ENCODE measurements at regions not wholly inside any gene's neighbourhood (a gene's known extent, or its start where the extent isn't known, plus 50 kb on each side); places are given as distances from the start of the nearest gene placed in this dataset.
"Not testable (repeated sequence)": the region's sequence is repeated elsewhere in the genome, so short reads cannot be mapped to it uniquely, and the experiment has no call there.

DNA sequence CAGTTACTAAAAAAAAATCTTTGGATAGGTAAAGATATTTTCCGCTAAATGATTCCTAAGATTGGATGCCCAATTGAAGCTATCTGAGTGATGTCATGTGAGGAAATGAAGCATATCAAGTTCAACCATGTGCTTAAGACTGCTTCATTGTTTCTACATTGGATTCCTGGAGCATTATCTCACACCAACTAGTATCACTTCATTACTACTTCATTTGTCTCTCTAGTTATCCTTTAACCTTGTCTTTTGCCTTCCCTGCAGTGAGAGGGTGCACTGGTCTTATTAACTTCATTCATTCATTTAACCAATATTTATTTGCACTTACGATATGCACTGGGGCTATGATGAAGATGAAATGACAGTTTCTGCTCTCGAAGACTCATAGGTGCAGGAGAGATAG, 198.1 kb downstream of the SLC38A4 start:
- no peak for DNase-seq (ENCODE audit: low read depth in 2 of 2, low spot score in 1 of 2)

DNA sequence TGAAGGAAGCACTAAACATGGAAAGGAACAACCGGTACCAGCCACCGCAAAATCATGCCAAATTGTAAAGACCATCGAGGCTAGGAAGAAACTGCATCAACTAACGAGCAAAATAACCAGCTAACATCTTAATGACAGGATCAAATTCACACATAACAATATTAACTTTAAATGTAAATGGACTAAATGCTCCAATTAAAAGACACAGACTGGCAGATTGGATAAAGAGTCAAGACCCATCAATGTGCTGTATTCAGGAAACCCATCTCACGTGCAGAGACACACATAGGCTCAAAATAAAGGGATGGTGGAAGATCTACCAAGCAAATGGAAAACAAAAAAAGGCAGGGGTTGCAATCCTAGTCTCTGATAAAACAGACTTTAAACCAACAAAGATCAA, 206.3 kb downstream of the SLC38A4 start:
- DNase-seq (ENCODE audit: low read depth in 2 of 2, low spot score in 1 of 2) = not testable (repeated sequence)

GRCh38 chr12:46617737-46618136, 208.1 kb downstream of the SLC38A4 start:
- DNase-seq (ENCODE audit: low read depth in 2 of 2, low spot score in 1 of 2) = not testable (repeated sequence)

- no peak for DNase-seq (ENCODE audit: low read depth in 2 of 2, low spot score in 1 of 2)
Observed at GRCh38 chr12:46617167-46617566, 208.6 kb downstream of the SLC38A4 start.

DNA sequence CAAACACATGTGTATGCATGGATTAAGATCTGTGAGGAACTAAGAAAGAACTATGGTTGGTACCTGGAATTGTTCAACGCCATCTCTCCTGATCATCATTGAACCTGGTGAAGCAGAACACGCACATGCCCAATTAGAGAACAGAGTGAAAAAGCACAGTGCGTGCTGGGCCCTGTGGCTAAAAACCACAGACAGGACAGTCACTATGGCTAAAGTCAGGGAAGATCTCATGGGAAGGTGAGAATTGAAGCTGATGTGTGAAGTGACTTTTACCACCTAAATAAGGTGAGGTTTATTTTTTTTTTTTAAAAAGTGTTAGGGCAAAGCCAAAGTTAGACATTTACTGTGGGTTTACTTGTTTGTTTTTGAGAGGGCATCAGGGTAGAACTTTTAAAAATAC, 215.0 kb downstream of the SLC38A4 start:
- no peak for DNase-seq (ENCODE audit: low read depth in 2 of 2, low spot score in 1 of 2)

DNA sequence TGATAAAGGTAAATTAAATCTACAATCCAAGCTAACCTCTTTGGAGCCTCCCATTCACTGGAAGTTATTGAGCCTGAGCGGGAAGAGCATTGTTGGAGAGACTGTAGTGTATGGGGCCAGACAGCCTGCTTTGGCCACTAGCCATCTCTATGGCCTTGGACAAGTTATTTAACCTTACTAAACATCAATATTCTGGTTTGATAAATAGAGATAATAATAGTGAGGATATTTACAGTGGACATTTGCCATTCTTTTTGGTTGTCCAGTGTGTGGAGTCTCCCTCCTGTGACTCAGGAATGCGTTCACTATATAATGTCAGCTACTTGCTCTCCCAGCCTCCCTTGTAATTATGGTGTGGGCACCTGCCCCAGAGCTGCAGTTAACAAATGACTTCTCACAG, 216.1 kb downstream of the SLC38A4 start:
- DNase-seq (ENCODE audit: low read depth in 2 of 2, low spot score in 1 of 2) = no peak

DNA sequence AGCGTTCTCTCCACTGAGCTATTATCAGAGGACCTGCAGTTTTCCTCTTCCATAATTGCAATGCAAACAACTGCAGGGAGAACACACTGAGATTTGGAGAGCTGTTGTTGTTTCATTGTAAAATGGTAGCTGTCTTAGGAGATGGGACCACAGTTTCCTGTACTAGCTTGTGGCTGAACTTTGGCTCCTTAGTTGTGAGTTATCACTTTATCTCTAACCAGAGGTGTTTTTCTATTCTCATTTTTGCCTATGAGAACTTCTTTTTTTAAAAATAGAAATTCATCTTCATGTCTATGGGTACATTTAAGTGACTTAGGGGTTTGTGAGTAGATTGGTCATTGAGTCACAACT, 216.5 kb downstream of the SLC38A4 start:
- no peak for DNase-seq (ENCODE audit: low read depth in 2 of 2, low spot score in 1 of 2)

- no peak for DNase-seq (ENCODE audit: low read depth in 2 of 2, low spot score in 1 of 2)
Observed at GRCh38 chr12:46608431-46609272, 217.1 kb downstream of the SLC38A4 start.

DNA sequence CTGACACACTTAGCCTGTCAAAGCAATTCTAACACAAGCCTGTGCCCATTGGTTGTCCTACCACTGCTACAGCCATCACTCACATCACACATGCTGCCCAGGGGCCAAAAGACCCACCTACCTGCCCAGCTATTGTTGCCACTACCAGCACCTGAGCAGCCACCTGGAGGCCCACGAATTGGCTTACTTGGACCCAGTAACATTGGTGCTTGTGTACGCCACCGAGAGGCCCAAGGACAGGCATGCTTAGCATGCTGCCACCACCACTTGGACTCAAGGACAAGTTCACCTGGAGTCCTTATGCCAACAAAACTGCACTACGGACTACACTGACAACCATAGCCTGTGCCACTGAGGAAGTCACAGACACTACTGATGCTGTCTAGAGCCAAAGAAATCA, 221.1 kb downstream of the SLC38A4 start:
- DNase-seq (ENCODE audit: low read depth in 2 of 2, low spot score in 1 of 2) = no peak

DNA sequence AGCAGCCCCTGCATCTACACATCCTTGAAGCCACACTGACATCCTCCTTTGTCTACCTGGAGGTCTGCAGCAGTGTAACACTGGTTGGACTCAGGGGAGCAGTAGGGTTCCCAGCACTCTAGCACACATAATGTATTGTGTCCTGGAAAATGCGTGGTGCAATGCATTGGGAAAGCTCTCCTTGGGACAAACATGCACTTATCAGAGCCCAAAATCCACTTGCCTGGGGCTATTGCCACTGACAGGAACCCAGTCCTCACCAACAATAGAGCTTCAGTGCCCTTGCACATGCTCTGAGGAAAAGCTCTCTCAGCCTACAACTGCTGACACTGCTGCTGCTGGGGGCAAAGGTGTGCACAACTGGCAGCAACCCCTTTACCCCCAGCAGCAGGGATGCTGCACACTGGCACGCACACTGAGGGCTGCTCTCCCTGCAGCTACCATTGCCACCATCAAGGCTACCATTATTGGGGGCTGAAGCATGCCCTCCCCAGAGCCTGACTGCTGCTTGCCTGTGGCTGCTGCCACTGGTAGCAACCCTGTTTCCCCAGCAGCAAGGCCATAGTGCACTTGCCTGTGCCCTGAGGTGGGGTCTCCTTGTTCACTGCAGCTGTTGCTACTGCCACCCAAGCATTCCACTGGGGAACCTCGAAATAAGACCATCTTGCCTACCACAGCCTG, 221.9 kb downstream of the SLC38A4 start:
- no peak for DNase-seq (ENCODE audit: low read depth in 2 of 2, low spot score in 1 of 2)

DNA sequence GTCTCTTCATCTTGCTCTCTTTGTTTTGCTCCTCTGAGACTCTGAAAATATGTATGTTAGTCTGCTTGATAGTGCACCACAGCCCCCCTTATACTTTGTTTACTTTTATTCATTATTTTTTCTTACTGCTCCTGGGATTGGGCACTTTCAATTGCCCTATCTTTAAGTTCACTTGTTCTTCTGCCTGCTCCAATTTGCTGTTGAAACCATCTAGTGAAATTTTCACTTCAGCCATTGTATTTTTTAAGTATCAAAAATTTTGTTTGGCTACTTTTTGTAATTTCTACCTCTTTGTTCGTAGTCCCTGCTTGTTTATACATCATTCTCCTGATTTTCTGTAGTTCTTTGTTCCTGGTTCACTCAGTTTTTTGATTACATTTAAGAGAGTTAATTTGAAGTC, 223.3 kb downstream of the SLC38A4 start:
- no peak for DNase-seq (ENCODE audit: low read depth in 2 of 2, low spot score in 1 of 2)

DNA sequence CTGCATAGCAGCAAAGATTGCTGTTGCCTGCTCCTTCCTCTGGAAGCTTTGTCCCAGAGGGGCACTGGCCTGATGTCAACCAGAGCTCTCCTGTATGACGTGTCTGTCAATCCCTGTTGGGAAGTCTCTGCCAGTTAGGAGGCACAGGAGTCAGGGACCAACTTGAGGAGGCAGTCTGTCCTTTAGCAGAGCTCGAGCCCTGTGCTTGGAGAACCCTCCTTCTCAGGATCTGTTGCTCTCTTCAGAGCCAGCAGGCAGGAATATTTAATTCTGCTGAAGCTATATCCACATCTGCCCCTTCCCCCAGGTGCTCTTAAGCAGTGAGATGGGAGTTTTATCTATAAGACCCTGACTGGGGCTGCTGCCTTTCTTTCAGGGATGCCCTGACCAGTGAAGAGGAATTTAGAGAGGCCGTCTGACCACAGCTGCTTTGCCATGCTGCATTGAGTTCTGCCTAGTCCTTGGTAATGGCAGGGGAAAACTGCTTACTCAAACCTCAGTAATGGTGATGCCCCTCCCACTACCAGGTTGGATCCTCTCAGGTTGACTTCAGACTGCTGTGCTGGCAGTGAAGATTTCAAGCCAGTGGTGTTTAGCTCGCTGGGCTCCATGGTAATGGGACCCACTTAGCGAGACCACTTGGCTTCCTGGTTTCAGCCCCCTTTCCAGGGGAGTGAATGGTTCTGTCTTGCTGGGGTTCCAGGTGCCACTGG, 218.6 kb upstream of the SLC38A2 start:
- DNase-seq (ENCODE audit: low read depth in 2 of 2, low spot score in 1 of 2) = no peak

DNA sequence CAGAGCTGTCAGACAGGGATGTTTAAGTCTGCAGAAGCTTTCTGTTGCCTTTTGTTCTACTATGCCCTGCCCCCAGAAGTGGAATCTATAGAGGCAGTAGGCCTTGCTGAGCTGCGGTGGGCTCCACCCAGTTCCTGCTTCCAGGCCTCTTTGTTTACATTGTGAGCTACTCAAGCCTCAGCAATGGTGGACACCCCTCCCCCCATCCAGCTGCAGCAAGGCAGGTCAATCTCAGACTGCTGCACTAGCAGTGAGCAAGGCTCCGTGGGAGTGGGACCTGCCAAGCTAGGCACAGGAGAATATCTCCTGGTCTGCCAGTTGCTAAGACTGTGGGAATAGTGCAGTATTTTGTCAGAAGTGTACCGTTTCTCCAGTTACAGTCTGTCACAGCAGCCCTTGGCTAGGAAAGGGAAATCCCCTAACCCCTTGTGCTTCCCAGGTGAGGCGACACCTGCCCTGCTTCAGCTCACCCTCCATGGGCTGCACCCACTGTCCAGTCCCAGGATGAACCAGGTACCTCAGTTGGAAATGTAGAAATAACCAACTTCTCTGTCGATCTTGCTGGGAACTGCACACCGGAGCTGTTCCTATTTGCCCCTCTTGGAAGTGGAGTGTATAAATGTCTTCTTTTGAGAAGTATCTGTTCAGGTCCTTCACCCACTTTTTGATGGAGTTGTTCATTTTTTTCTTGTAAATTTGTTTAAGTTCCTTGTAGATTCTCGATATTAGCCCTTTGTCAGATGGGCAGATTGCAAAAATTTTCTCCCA, 213.5 kb upstream of the SLC38A2 start:
- peak in 1 of 2 donors; percentile 2 for DNase-seq (ENCODE audit: low read depth in 2 of 2, low spot score in 1 of 2)

GRCh38 chr12:46584098-46584497, 211.5 kb upstream of the SLC38A2 start:
- DNase-seq (ENCODE audit: low read depth in 2 of 2, low spot score in 1 of 2) = not testable (repeated sequence)

GRCh38 chr12:46581990-46582389, 209.4 kb upstream of the SLC38A2 start:
- not testable (repeated sequence) for DNase-seq (ENCODE audit: low read depth in 2 of 2, low spot score in 1 of 2)

DNA sequence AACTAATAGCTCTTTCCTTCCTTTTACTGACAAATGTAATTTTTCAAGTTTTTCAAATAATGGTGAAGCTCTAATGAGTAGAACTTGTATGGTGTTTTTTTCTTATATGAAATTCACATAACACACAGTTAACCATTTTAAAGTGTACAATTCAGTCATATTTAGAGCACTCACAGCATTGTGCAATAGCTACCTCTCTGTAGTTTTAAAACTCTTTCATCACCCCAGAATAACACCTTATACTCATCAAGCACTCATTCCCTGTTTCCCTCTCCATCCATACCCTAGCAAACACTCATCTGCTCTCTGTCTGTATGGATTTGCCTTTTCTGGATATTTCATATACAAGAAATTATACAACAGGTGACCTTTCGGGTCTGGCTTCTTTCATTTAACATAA, 207.9 kb upstream of the SLC38A2 start:
- DNase-seq (ENCODE audit: low read depth in 2 of 2, low spot score in 1 of 2) = no peak

GRCh38 chr12:46579474-46579873, 206.9 kb upstream of the SLC38A2 start:
- no peak for DNase-seq (ENCODE audit: low read depth in 2 of 2, low spot score in 1 of 2)

DNA sequence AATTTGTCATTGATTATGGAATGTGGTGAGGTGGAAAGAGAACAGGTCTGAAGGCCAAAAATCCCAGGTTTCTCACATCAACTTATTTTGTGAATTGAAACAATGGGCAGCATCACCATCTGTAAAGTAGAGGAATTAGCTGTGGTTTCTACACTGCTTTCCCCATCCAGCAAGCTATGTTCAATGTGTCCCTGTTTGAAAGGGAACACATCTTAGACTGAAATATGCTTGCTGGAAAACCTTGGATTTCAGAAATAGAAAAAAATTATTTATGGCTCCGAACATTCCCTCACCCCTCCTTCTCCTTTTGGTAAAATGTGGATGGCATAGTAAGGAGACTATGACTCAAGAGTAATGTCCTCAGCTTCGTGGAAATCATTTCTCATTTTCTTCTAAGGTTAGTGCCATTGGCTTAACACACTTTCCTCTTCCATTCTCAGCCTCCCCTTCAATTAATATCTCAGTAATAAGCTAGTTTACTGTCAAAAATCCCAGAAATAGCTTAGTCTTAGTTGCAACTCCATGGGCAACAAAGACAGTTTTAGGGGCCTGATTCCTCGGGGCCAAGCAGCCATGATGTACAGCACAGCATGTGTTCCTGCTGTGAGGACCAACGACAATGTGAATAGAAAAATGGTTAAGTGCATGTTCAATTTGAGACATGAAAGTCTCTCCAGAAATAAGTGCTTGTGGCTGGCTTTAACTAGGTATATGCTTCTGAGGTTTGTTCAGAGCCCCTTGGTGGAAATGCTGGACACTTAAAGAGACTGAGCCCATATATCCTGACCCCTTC, 205.8 kb upstream of the SLC38A2 start:
- no peak for DNase-seq (ENCODE audit: low read depth in 2 of 2, low spot score in 1 of 2)

DNA sequence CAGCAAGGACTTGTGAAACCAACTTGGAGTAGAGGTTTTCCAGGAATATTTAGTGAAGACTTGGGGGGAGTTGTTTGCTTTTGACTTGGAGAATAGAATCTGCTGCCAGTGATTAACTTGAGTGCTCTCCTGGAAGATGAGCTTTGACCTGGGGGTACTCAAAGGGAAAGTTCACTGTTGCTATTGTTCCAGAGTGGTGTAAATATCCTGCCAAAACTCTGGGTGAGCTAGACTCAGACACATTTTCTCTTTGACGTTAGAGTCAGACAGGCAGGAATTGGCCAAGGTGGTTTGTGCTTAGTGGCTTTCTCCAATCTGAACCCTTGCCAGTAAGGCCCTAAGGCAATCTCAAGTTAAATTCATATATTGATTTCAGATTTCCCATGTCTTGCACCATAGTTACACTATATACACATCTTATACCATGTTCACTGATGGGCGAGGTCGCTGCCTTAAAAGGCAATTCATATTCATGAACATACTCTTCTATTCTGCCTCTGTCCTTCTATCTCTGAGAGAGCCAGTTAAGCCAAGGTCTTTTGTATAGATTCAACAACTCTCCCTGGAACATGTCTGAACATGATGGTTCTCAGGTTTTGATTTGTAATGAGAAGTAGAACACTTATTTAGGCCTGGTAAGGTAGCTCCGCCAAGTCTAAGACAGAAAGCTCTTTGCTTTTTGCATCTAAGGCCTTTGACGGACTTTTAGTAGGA, 204.6 kb upstream of the SLC38A2 start:
- DNase-seq (ENCODE audit: low read depth in 2 of 2, low spot score in 1 of 2) = no peak

DNA sequence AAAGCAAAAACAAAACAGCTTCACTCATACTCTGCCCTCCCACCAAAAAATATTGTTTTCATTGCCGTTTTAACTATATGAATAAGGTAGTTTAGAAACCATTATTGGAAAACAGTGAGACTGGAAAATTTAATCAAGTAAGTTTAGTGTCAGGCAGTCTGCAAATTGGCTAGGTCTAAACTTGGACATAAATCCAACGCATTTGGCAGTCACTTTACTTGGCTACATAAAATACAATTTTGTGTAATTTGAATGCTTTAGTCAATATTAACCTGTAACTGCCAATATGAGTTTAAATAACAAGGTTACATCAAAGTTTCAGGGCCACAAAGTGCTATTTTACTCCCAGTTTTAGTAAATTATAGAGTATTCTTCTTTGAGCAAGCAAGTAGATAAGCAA, 202.3 kb upstream of the SLC38A2 start:
- DNase-seq (ENCODE audit: low read depth in 2 of 2, low spot score in 1 of 2) = no peak

Measured in stimulated activated CD8-positive, alpha-beta memory T cell treated with anti-CD3 and anti-CD28 coated beads, Interleukin-4, amount 100 ng/mL, for 4 hours (primary cell).